ENCODE measurements at regions not wholly inside any gene's neighbourhood (a gene's known extent, or its start where the extent isn't known, plus 50 kb on each side); places are given as distances from the start of the nearest gene placed in this dataset.

GRCh38 chr9:31304576-31304975 lies 1079.9 kb upstream of the ACO1 start:
- peak overlapping the region; percentile 16; the same call in 1 of the 2 replicates for H3K4me3 ChIP-seq
- ChIA-PET POLR2A (ENCODE audit: unreplicated experiment) (no interaction called here), CTCF (no interaction called here)
- BruUV-seq (replicated peaks), result no TSS peak
- H3K9me3 ChIP-seq (ENCODE audit: insufficient read depth, low read depth), result no peaks in the 10 kb centered on the region
- DNase-seq, result peak; percentile 1 to 88
- H3K9me2 ChIP-seq (ENCODE audit: insufficient read depth), result no peaks in the 10 kb centered on the region
- H3F3A ChIP-seq (ENCODE audit: insufficient read depth, low read depth), result 0 out of 2 replicates have a peak, but pooled peaks cover 5% of the 10 kb centered on the region
- no peaks in the 10 kb centered on the region for H4K20me1 ChIP-seq (ENCODE audit: insufficient read depth)
- H2AFZ ChIP-seq, result no peak overlapping the region
- H3K27ac ChIP-seq, result peak overlapping the region; percentile 66
- H3K4me1 ChIP-seq (replicated peaks; ENCODE audit: insufficient read depth), result peaks cover 13% of the 10 kb centered on the region
- H3K27me3 ChIP-seq (ENCODE audit: insufficient read depth, low read depth), result no peaks in the 10 kb centered on the region
- no peaks in the 10 kb centered on the region for H3K79me2 ChIP-seq (ENCODE audit: low read depth)
- no peak for TF ChIP-seq EZH2 (IDR thresholded peaks at IDR 0.05; ENCODE audit: low read depth)
- TF ChIP-seq CTCF (conservative IDR thresholded peaks at IDR 0.05), result no peak
- peak overlapping the region; percentile 57 for H3K4me2 ChIP-seq
- no peaks in the 10 kb centered on the region for H3K36me3 ChIP-seq (ENCODE audit: low read depth)
- intact Hi-C loops (cut with micrococcal nuclease; ENCODE audit: unreplicated experiment), result no loop called here

- BruUV-seq (replicated peaks), result no TSS peak
- intact Hi-C loops (cut with micrococcal nuclease; ENCODE audit: unreplicated experiment), result no loop called here
- ChIA-PET CTCF (no interaction called here), POLR2A (ENCODE audit: unreplicated experiment) (no interaction called here)
- Histone ChIP-seq H3K36me3 (ENCODE audit: low read depth) (no peaks in the 10 kb centered on the region), H3K4me3 (no peak overlapping the region), H3K4me1 (replicated peaks; ENCODE audit: insufficient read depth) (no peaks in the 10 kb centered on the region), H2AFZ (no peak overlapping the region), H3K9me3 (ENCODE audit: insufficient read depth, low read depth) (no peaks in the 10 kb centered on the region), H3K79me2 (ENCODE audit: low read depth) (no peaks in the 10 kb centered on the region), H3F3A (ENCODE audit: insufficient read depth, low read depth) (no peaks in the 10 kb centered on the region), H3K27ac (no peak overlapping the region), H3K4me2 (no peak overlapping the region), H3K9me2 (ENCODE audit: insufficient read depth) (no peaks in the 10 kb centered on the region), H3K27me3 (ENCODE audit: insufficient read depth, low read depth) (no peaks in the 10 kb centered on the region), H4K20me1 (ENCODE audit: insufficient read depth) (no peaks in the 10 kb centered on the region)
- no peak for DNase-seq
- TF ChIP-seq EZH2 (IDR thresholded peaks at IDR 0.05; ENCODE audit: low read depth) (no peak), CTCF (conservative IDR thresholded peaks at IDR 0.05) (no peak)
These were observed 1070.2 kb upstream of the ACO1 start for GRCh38 chr9:31314241-31314640.

- BruUV-seq (replicated peaks), result no TSS peak
- no peak for DNase-seq
- H3K4me2 ChIP-seq, result no peak overlapping the region
- H3K27me3 ChIP-seq (ENCODE audit: insufficient read depth, low read depth), result no peaks in the 10 kb centered on the region
- no peaks in the 10 kb centered on the region for H3K4me1 ChIP-seq (replicated peaks; ENCODE audit: insufficient read depth)
- H2AFZ ChIP-seq, result no peak overlapping the region
- no peak for TF ChIP-seq EZH2 (IDR thresholded peaks at IDR 0.05; ENCODE audit: low read depth)
- no peak for TF ChIP-seq CTCF (conservative IDR thresholded peaks at IDR 0.05)
- H3K9me2 ChIP-seq (ENCODE audit: insufficient read depth), result no peaks in the 10 kb centered on the region
- H3K4me3 ChIP-seq, result no peak overlapping the region
- POLR2A ChIA-PET (ENCODE audit: unreplicated experiment), result no interaction called here
- CTCF ChIA-PET, result no interaction called here
- no peaks in the 10 kb centered on the region for H3K9me3 ChIP-seq (ENCODE audit: insufficient read depth, low read depth)
- no peaks in the 10 kb centered on the region for H3K79me2 ChIP-seq (ENCODE audit: low read depth)
- H3K27ac ChIP-seq, result no peak overlapping the region
- intact Hi-C loops (cut with micrococcal nuclease; ENCODE audit: unreplicated experiment), result no loop called here
- no peaks in the 10 kb centered on the region for H3K36me3 ChIP-seq (ENCODE audit: low read depth)
- H4K20me1 ChIP-seq (ENCODE audit: insufficient read depth), result no peaks in the 10 kb centered on the region
- no peaks in the 10 kb centered on the region for H3F3A ChIP-seq (ENCODE audit: insufficient read depth, low read depth)
These were observed 1063.9 kb upstream of the ACO1 start for GRCh38 chr9:31320494-31320893.

Data from PC-9 (cell line).